PC-9 (cell line): ENCODE measurements at regions not wholly inside any gene's neighbourhood (a gene's known extent, or its start where the extent isn't known, plus 50 kb on each side); places are given as distances from the start of the nearest gene placed in this dataset.

Experiments
- EZH2 ChIP-seq: fragments of 200-600 bp; sonication (generic); IDR thresholded peaks from 2 replicates; pipeline ENCODE4 v1.8.0; 2017; ENCODE audit warnings: antibody characterized with exemption, low read depth
- TF ChIP-seq, protein P1 (sequence below): fragments of 200-600 bp; sonication (generic); conservative IDR thresholded peaks from 2 replicates; pipeline ENCODE4 v1.6.1; 2017; ENCODE audit warnings: mixed run types, antibody characterized with exemption, mild to moderate bottlenecking, moderate library complexity

DNA sequence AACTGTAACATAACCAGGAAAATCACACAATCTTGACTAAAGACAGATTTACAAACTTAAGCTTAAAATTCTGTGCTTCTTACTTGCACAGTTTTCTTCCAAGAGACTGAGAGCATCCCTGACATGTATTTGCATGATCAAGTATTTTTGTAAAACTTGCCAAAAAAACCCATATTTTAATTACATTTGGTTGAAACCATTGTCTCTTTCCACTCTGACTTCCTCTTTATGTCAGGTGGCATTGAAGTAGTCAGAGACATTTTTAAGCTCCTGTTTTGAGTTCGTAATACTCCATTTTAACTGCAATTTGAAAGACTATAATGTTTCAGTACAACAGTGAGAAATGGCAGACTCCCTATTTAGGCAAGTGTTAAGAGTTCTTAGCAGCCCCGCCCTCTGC lies 103.6 kb downstream of the ATXN7L3B start:
- TF ChIP-seq, protein P1, sequence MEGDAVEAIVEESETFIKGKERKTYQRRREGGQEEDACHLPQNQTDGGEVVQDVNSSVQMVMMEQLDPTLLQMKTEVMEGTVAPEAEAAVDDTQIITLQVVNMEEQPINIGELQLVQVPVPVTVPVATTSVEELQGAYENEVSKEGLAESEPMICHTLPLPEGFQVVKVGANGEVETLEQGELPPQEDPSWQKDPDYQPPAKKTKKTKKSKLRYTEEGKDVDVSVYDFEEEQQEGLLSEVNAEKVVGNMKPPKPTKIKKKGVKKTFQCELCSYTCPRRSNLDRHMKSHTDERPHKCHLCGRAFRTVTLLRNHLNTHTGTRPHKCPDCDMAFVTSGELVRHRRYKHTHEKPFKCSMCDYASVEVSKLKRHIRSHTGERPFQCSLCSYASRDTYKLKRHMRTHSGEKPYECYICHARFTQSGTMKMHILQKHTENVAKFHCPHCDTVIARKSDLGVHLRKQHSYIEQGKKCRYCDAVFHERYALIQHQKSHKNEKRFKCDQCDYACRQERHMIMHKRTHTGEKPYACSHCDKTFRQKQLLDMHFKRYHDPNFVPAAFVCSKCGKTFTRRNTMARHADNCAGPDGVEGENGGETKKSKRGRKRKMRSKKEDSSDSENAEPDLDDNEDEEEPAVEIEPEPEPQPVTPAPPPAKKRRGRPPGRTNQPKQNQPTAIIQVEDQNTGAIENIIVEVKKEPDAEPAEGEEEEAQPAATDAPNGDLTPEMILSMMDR = no peak
- no peak for TF ChIP-seq EZH2
